Fibroblast of skin of right quadriceps (primary cell): ENCODE measurements at regions not wholly inside any gene's neighbourhood (a gene's known extent, or its start where the extent isn't known, plus 50 kb on each side); places are given as distances from the start of the nearest gene placed in this dataset.
"Not testable (repeated sequence)": the region's sequence is repeated elsewhere in the genome, so short reads cannot be mapped to it uniquely, and the experiment has no call there.

Source experiments
- DNase-seq: peaks from one replicate; pipeline ENCODE4 v3.0.0-alpha.2; 2013

GRCh38 chr6:170006900-170007467 lies 255.6 kb downstream of the ERMARD start:
- no peak for DNase-seq

DNA sequence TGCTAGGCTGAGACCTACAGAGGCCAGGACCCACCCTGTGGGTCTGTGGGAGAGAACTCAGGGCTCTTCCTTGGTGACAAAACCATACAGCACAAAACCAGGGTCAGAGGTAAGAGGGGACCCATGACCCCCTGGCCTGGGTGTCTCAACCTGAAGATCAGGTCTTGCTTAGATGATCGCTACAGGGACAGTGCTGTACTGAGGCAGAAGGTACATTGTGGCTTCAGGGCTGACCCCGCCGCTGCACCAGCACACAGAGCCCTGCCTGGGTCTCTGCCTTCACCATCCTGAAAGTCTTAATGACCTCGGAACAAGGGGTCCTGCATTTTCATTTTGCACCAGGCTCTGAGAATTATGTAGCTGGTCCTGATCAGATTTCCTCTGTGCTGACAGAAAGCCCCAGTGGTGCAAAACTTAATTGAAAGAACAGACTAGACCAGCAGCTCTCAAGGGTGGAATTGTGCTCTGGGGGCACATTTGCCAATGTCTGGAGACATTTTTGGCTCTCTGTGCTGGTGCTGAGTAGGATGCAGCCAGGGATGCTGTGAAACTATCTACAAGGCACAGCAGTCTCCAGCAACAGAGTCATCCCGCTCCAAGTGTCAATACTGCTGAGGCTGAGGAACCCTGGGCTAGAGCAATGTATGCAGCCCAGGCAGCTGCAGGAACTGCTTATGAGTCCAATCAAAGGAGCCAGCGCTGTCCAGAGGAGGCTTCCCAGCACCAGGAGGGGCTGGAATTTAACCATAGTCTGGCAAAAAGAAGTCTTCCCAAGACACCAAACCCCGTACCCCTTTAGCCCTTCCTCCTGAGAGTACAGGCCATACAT lies 254.9 kb downstream of the ERMARD start:
- no peak for DNase-seq

GRCh38 chr6:170005665-170006064 lies 254.2 kb downstream of the ERMARD start:
- no peak for DNase-seq

DNA sequence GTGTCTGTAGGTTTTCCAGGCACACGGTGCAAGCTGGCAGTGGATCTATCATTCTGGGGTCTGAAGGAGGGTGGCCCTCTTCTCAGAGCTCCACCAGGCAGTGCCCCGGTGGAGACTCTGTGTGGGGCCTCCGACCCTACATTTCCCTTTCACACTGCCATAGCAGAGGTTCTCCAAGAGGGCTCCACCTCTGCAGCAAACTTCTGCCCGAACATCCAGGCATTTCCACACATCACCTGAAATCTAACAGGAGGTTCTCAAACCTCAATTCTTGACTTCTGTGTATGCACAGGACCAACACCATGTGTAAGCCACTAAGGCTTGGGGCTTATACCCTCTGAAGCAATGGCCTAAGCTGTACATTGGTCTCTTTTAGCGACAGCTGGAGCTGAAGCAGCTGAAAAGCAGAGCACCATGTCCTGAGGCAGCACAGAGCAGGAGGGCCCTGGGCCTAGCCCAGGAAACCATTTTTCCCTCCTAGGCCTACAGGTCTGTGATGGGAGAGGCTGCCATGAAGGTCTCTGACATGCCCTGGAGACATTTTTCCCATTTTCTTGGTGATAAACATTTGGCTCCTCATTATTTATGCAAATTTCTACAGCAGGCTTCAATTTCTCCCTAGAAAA lies 253.3 kb downstream of the ERMARD start:
- no peak for DNase-seq

DNA sequence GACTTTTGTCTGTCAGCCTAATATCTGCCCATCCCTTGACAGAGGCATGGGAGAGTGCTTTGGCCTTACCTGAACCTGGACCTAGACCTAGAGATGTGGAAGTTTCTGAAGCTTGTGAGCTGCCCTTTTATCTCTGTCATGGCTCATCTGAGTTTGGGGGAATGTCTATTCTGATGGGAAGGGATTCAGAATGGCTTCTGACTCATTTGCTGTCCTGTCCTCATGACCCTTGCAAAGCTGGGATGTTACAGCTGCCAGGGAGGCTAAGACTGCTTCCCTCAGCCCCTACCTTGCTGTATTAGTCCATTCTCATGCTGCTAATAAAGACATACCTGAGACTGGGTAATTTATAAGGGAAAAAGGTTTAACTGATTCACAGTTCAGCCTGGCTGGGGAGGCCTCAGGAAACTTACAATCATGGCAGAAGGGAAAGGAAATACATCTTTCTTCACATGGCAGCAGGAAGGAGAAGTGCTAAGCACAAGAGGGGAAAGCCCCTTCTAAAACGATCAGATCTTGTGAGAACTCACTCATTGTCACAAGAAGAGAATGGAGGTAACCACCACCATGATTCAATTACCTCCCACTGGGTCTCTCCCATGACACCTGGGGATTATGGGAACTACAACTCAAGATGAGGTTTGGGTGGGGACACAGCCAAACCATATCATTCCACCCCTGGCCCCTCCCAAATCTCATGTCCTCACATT lies 252.2 kb downstream of the ERMARD start:
- no peak for DNase-seq

DNA sequence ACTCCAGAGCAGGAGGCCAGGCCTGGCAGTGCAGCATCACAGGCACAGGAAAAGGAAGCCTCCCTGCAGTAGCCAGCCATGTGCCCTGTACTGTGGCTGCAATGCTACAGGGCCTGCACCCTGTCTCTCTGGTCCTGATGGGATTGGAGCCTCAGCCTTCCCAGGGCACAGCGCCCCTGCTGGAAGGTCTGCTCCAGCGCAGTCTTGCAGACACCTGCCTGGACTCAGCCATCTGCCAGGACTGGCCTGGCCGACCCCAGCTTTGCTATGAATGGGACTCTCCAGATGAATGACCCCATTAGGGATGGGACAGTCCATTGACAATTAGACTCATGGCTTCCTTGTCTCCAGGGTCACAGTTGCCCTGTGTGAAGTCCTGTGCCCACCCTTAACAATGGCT lies 251.6 kb downstream of the ERMARD start:
- no peak for DNase-seq

- DNase-seq, result not testable (repeated sequence)
These were observed 250.4 kb downstream of the ERMARD start for GRCh38 chr6:170001782-170002181.

GRCh38 chr6:170000071-170000843 lies 248.8 kb downstream of the ERMARD start:
- no peak for DNase-seq

DNA sequence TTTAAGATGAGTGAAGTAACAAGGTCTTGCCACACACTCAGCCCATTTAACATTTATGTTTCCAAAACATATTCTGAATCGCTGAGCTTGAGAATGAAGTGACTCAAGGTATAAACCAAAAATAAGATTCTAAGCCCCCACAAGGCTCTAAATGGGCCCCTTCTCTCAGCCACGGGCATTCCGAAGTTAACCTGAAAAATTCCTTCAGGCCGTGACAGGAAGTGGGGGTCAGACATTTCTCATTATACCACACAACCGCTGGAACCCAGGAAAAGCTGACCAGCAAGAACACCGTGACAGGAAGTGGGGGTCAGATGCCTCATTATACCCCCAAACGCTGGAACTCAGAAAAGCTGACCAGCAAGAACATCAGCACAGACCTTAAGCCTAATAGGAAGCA lies 247.9 kb downstream of the ERMARD start:
- DNase-seq, result no peak

DNA sequence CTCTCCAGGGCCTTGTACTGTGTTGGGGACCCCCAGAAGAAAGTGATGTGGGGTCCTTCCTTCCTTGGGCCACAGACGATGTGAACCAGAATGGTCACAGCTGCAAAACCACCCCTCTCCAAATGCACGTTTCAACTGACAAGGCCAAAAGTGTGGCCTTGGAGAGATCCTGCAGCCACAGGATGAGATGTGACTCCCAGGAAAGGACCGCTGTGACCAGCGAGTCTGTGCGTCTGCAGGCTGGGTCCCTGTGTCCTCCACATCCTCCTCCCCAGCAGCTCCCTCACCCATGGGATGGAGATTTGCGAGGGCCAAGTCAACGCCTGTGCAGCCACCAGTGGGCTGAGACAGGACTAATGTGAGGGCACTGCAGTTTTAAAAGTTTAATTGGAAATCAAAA lies 247.0 kb downstream of the ERMARD start:
- DNase-seq, result no peak

DNA sequence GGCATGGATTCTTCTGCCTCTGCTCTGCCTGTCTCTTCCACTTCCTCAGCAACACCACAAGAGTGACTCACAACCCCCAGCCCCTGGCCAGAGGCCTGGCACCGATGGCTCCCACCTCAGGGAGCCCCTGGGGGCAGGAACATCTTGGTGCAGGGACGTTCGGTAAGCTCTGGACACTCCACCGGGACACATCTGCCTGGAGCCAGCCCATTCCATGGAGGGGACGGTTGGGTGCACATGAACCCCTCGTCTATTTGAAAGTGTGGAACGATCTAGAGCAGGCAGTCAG lies 246.5 kb downstream of the ERMARD start:
- DNase-seq, result no peak

- no peak for DNase-seq
These were observed 245.9 kb downstream of the ERMARD start for GRCh38 chr6:169997187-169997929.

- DNase-seq, result no peak
These were observed 245.1 kb downstream of the ERMARD start for GRCh38 chr6:169996378-169997051.

DNA sequence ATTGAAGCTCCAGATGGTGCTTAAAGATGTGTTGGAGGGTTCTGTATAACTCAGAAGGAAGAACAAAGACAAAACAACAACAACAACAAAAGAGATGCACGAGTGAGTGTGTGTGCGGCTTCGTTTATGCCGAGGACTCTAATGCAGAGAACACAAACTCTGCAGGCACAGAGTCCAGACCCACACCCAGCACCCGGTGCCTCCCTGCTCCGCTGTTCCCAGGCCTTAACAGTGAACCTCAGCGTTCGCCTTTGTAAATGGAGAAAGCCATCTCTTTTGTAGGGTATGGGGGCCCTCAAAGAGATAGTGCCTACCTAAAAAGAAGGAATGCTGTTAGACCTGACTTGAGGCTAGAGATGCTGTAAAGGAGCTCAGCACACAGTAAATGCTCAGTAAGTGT lies 243.3 kb downstream of the ERMARD start:
- no peak for DNase-seq

- no peak for DNase-seq
These were observed 242.5 kb downstream of the ERMARD start for GRCh38 chr6:169993861-169994481.

GRCh38 chr6:169991913-169992312 lies 240.5 kb downstream of the ERMARD start:
- DNase-seq, result no peak

GRCh38 chr6:169991031-169991390 lies 239.6 kb downstream of the ERMARD start:
- no peak for DNase-seq

- DNase-seq, result no peak
These were observed 238.9 kb downstream of the ERMARD start for GRCh38 chr6:169990095-169991030.

DNA sequence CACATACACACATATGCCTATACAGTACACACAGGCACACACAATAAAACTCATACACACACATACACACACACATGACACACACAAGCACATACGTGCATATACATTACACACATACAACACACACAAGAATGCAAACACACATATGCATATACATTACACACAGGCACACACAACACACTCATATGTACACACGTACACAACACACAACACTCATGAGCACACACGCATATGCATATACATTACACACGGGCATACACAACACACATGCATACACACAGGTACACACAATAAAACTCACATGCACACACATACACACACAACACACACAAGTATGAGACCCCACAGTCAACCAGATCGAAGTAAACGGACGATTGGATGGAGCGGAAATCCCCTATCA lies 238.2 kb downstream of the ERMARD start:
- no peak for DNase-seq
